Cardiac fibroblast (primary cell): ENCODE measurements at regions not wholly inside any gene's neighbourhood (a gene's known extent, or its start where the extent isn't known, plus 50 kb on each side); places are given as distances from the start of the nearest gene placed in this dataset.

Experiments used
- DNase-seq, 2 donors: peaks; one replicate each; pipeline versions ENCODE4 v3.0.0 to v3.0.0-alpha.2; 2010; ENCODE audit warnings: low read depth in 2 of 2
- H3K4me3 ChIP-seq, 2 donors: replicated peaks in 1 of 2; 1 replicate in 1 of 2; 2 replicates in 1 of 2; pipeline ENCODE4 v1.5.1; 2011; ENCODE audit warnings: low read depth in 2 of 2, low read length in 2 of 2, mild to moderate bottlenecking in 2 of 2, moderate library complexity in 1 of 2
- TF ChIP-seq, protein P1 (sequence below): IDR thresholded peaks from one replicate; pipeline ENCODE4 v1.5.1; 2011; ENCODE audit warnings: low read depth, mild to moderate bottlenecking, low read length, inconsistent platforms

- TF ChIP-seq, protein P1, sequence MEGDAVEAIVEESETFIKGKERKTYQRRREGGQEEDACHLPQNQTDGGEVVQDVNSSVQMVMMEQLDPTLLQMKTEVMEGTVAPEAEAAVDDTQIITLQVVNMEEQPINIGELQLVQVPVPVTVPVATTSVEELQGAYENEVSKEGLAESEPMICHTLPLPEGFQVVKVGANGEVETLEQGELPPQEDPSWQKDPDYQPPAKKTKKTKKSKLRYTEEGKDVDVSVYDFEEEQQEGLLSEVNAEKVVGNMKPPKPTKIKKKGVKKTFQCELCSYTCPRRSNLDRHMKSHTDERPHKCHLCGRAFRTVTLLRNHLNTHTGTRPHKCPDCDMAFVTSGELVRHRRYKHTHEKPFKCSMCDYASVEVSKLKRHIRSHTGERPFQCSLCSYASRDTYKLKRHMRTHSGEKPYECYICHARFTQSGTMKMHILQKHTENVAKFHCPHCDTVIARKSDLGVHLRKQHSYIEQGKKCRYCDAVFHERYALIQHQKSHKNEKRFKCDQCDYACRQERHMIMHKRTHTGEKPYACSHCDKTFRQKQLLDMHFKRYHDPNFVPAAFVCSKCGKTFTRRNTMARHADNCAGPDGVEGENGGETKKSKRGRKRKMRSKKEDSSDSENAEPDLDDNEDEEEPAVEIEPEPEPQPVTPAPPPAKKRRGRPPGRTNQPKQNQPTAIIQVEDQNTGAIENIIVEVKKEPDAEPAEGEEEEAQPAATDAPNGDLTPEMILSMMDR, result no peak
- no peak for DNase-seq
Measured at GRCh38 chr9:86749161-86749893, 198.0 kb downstream of the GAS1 start.

DNA sequence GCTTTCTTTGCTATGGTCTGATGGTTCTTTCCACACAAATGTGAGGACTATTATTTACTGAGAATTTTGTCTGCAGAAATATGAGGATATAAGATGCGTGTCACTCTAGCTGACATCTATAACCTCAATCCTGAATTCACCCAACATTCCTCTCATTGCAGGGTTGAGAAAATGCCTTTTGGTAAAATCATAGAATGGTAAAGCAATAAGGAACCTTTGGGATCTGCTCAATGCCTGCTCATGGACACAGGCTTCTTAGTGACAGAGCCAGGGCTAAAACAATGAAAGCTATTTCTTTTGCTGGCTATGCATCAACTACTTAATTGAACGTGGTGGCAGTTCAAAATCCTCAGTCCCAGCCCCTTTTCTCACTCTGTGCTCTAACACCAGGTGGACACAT, 199.6 kb downstream of the GAS1 start:
- TF ChIP-seq, protein P1, result no peak
- no peak for DNase-seq

More at GRCh38 chr9:86749161-86749893, 198.0 kb downstream of the GAS1 start:
- H3K4me3 ChIP-seq, result no peak overlapping the region

DNA sequence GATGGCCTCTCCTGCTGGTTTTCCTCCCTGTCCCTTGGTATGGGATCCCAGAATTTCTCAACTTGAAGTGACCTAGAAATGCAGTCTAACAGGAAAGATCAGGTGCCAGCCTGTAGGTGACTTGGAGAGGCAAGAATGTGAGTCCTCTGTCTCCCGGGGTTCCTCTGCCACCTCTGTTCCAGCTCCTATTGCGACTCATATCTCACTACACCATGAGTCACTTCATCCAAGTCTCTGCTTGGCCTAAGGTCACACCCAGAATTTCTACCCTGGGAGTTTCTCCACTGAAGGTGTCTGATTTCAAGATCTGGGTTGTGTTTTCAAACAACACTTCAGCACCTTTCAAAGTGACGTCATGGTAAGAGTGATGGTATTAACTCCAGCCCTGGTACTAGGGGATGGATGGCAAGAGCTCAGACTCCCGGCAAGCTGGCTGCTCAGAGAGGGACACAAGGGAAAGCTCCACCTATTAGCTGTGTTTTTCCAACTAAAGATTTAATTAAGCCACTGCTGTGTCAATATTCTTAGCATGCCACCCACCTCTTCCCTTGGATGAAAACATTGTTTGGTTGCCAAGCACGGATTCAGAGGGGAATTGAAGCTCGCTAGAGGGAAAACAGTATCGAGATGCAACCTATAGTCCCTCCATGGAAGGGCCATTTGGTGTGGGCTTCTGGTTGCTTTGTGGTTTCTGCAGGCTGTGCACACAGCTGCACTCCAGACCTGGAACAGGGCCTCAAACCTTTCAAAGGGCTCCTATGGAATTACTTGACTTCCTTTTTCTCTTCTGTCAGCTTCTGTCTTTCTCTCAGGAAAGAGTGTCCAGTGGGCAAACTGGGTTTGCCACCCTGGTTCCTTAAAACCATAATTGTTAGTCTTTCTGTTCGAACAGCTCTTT, 205.7 kb downstream of the GAS1 start:
- peak; percentile 46 to 80 for DNase-seq
- TF ChIP-seq, protein P1, result no peak
- H3K4me3 ChIP-seq, result no peak overlapping the region

More for the DNA sequence above, 199.6 kb downstream of the GAS1 start:
- H3K4me3 ChIP-seq, result no peak overlapping the region

- TF ChIP-seq, protein P1, result no peak
- no peak overlapping the region for H3K4me3 ChIP-seq
- DNase-seq, result no peak
Measured at GRCh38 chr9:86735772-86736458, 211.4 kb downstream of the GAS1 start.

DNA sequence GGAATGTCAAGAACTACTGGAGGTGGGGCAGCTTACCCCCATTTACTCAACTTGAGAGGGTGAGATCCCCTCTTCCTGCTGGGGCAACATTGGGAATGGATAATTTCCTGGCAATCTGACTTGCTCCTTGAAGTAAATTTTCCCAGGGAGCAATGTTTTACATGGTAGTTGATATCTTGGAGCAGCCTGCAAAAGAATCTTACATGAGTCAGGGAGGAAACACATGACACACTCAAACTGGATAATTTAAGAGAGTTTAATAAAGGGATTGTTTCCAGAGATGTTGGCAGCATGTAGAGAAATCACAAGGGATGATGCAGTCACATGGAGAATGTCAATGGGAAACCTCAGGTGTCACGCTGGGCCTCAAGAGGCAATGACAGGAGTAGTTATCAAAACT, 212.5 kb downstream of the GAS1 start:
- no peak overlapping the region for H3K4me3 ChIP-seq
- peak; percentile 44 to 89 for DNase-seq
- TF ChIP-seq, protein P1, result no peak

DNA sequence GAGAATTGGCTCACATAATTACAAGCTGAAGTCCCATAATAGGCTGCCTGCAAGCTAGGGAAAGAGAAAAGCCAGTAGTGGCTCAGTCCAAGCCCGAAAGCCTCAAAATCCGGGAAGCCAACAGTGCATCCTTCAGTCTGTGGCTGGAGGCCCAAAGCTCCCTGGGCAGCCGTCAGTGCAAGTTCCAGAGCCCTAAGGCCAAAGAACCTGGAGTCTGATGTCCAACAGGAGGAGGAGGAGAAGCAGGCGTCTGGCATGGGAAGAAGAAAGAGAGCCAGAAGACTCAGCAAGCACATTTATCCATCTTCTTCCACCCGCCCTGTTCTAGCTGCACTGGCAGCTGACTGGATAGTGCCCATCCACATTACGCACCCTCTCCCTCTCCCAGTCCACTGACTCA, 213.4 kb downstream of the GAS1 start:
- DNase-seq, result no peak
- TF ChIP-seq, protein P1, result no peak
- no peak overlapping the region for H3K4me3 ChIP-seq
